ENCODE measurements at regions not wholly inside any gene's neighbourhood (a gene's known extent, or its start where the extent isn't known, plus 50 kb on each side); places are given as distances from the start of the nearest gene placed in this dataset.
"Not testable (repeated sequence)": the region's sequence is repeated elsewhere in the genome, so short reads cannot be mapped to it uniquely, and the experiment has no call there.

DNA sequence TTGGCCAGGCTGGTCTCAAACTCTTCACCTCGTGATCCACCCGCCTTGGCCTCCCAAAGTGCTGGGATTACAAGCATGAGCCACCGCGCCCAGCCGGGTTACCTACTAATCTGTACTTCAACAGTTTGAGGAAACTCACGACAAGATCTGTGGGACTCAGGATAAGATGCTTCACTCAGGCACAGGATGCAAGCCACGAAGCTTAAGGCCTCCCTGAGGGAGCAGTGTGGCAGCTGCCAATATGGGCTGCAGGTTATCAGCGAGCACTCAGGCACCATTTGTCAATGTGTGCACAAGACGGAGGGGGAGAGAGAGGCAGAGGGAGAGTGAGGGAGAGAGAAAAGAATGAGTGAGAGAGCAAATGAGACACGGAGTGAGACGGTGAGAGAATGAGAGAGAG lies 173.6 kb upstream of the RAB6C start:
- Histone ChIP-seq H3K36me3 (ENCODE audit: control insufficient read depth in 4 of 4, insufficient read depth in 4 of 4, low read length in 3 of 4) (no peaks in the 10 kb centered on the region), H3K9me3 (ENCODE audit: control extremely low read depth in 1 of 5, control insufficient read depth in 4 of 5, insufficient read depth in 2 of 5, low read depth in 1 of 5, low read length in 4 of 5) (no peaks in the 10 kb centered on the region), H3K27me3 (replicated peaks in 2 of 5; ENCODE audit: control insufficient read depth in 4 of 5, insufficient read depth in 5 of 5, low read length in 4 of 5) (peaks cover 0 to 5% (median 0%) of the 10 kb centered on the region in 5 experiments), H3K4me1 (ENCODE audit: control extremely low read depth in 1 of 4, control insufficient read depth in 4 of 4, insufficient read depth in 4 of 4, low read length in 3 of 4) (no peaks in the 10 kb centered on the region), H3K4me3 (ENCODE audit: control insufficient read depth in 1 of 7, extremely low read depth in 1 of 7, insufficient read depth in 4 of 7, low read depth in 2 of 7, low read length in 6 of 7) (no peak overlapping the region), H3K27ac (ENCODE audit: insufficient read depth in 1 of 2, low read depth in 1 of 2, low read length in 2 of 2, poor library complexity in 1 of 2, severe bottlenecking in 2 of 2) (no peak overlapping the region)
- CTCF ChIA-PET = no interaction called here
- 93% methylated on average over 11 of the region's 11 CpGs for WGBS (ENCODE audit: insufficient coverage)
- POLR2A ChIA-PET = no interaction called here
- no peak for DNase-seq

DNA sequence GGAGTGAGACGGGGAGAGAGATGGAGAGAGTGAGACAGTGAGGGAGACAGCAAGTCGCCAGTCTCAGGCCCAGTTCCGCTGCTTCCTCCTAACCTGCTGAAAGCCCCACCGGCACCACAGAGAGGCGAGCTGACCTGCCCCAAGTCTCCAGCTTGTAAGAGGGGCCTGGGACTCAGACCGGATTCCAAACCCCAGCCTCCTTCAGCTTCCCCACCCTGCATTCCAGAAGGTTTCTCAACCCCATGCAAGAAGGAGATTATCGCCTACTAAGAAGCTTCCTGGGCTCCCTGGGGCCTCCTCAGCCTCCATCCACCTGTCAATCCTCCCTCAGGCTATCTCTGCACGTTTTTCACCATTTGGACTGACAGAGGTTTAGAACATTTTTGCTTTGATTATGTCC lies 173.1 kb upstream of the RAB6C start:
- 100% methylated on average over 6 of the region's 8 CpGs for WGBS (ENCODE audit: insufficient coverage)
- CTCF ChIA-PET = interaction anchor here (1.6 kb wide), 1 partner anchor 13 kb away, joined by 4 read pairs; no protein-coding TSS in a partner anchor
- POLR2A ChIA-PET = no interaction called here
- DNase-seq = no peak
- no peaks in the 10 kb centered on the region for H3K36me3 ChIP-seq (ENCODE audit: control insufficient read depth in 4 of 4, insufficient read depth in 4 of 4, low read length in 3 of 4)
- H3K4me3 ChIP-seq (ENCODE audit: control insufficient read depth in 1 of 7, extremely low read depth in 1 of 7, insufficient read depth in 4 of 7, low read depth in 2 of 7, low read length in 6 of 7) = no peak overlapping the region
- H3K9me3 ChIP-seq (ENCODE audit: control extremely low read depth in 1 of 5, control insufficient read depth in 4 of 5, insufficient read depth in 2 of 5, low read depth in 1 of 5, low read length in 4 of 5) = no peaks in the 10 kb centered on the region
- H3K27me3 ChIP-seq (replicated peaks in 2 of 5; ENCODE audit: control insufficient read depth in 4 of 5, insufficient read depth in 5 of 5, low read length in 4 of 5) = peaks cover 0 to 5% (median 0%) of the 10 kb centered on the region in 5 experiments
- H3K27ac ChIP-seq (ENCODE audit: insufficient read depth in 1 of 2, low read depth in 1 of 2, low read length in 2 of 2, poor library complexity in 1 of 2, severe bottlenecking in 2 of 2) = no peak overlapping the region
- H3K4me1 ChIP-seq (ENCODE audit: control extremely low read depth in 1 of 4, control insufficient read depth in 4 of 4, insufficient read depth in 4 of 4, low read length in 3 of 4) = peaks cover 0 to under 1% (median 0%) of the 10 kb centered on the region in 4 experiments

DNA sequence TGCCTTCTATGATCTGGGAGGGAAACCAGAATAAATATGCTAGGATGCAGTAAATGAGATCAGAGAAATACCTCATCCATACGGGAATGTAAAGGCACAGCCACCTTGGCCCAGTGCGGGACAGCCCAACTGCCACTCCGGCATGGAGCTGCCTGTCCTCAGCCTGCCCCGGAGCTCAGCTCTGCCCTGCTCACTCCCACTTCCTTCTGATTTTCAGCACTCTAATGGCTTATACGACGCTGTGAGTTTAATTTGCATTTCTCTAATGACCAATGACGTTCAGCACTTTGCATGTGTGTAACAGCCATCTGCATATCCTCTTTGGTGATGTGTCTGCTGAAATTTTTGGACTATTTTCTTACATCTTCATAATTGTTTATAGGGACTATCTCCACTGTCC lies 172.5 kb upstream of the RAB6C start:
- Histone ChIP-seq H3K36me3 (ENCODE audit: control insufficient read depth in 4 of 4, insufficient read depth in 4 of 4, low read length in 3 of 4) (no peaks in the 10 kb centered on the region), H3K4me3 (ENCODE audit: control insufficient read depth in 1 of 7, extremely low read depth in 1 of 7, insufficient read depth in 4 of 7, low read depth in 2 of 7, low read length in 6 of 7) (no peak overlapping the region), H3K4me1 (ENCODE audit: control extremely low read depth in 1 of 4, control insufficient read depth in 4 of 4, insufficient read depth in 4 of 4, low read length in 3 of 4) (peaks cover 0 to 5% (median 4%) of the 10 kb centered on the region in 4 experiments), H3K27me3 (replicated peaks in 2 of 5; ENCODE audit: control insufficient read depth in 4 of 5, insufficient read depth in 5 of 5, low read length in 4 of 5) (peaks cover 0 to 5% (median 0%) of the 10 kb centered on the region in 5 experiments), H3K9me3 (ENCODE audit: control extremely low read depth in 1 of 5, control insufficient read depth in 4 of 5, insufficient read depth in 2 of 5, low read depth in 1 of 5, low read length in 4 of 5) (no peaks in the 10 kb centered on the region), H3K27ac (ENCODE audit: insufficient read depth in 1 of 2, low read depth in 1 of 2, low read length in 2 of 2, poor library complexity in 1 of 2, severe bottlenecking in 2 of 2) (no peak overlapping the region)
- ChIA-PET CTCF (interaction anchor here (1.6 kb wide), 1 partner anchor 13 kb away, joined by 4 read pairs; no protein-coding TSS in a partner anchor), POLR2A (no interaction called here)
- WGBS (ENCODE audit: insufficient coverage) = 93% methylated on average over 7 of the region's 7 CpGs
- no peak for DNase-seq

DNA sequence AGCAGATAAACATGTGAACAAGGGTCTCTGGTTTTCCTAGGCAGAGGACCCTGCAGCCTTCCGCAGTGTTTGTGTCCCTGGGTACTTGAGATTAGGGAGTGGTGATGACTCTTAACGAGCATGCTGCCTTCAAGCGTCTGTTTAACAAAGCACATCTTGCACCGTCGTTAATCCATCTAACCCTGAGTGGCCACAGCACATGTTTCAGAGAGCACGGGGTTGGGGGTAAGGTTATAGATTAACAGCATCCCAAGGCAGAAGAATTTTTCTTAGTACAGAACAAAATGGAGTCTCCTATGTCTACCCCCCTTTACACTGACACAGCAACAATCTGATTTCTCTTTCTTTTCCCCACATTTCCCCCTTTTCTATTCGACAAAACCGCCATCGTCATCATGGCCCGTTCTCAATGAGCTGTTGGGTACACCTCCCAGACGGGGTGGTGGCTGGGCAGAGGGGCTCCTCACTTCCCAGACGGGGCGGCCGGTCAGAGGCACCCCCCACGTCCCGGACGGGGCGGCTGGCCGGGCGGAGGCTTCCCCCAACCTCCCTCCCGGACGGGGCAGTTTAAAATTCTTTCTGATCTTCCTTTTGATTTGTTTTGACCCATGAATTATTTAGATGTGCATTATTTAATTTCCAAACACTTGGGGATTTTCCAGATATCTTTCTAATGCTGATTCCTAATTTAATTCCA lies 171.7 kb upstream of the RAB6C start:
- H3K9me3 ChIP-seq (ENCODE audit: control extremely low read depth in 1 of 5, control insufficient read depth in 4 of 5, insufficient read depth in 2 of 5, low read depth in 1 of 5, low read length in 4 of 5); H3K27ac ChIP-seq (ENCODE audit: insufficient read depth in 1 of 2, low read depth in 1 of 2, low read length in 2 of 2, poor library complexity in 1 of 2, severe bottlenecking in 2 of 2); POLR2A ChIA-PET; H3K27me3 ChIP-seq (replicated peaks in 2 of 5; ENCODE audit: control insufficient read depth in 4 of 5, insufficient read depth in 5 of 5, low read length in 4 of 5); H3K36me3 ChIP-seq (ENCODE audit: control insufficient read depth in 4 of 4, insufficient read depth in 4 of 4, low read length in 3 of 4); H3K4me3 ChIP-seq (ENCODE audit: control insufficient read depth in 1 of 7, extremely low read depth in 1 of 7, insufficient read depth in 4 of 7, low read depth in 2 of 7, low read length in 6 of 7); DNase-seq: not testable (repeated sequence)
- 100% methylated on average over 11 of the region's 22 CpGs for WGBS (ENCODE audit: insufficient coverage)
- CTCF ChIA-PET = interaction anchor here (1.6 kb wide), 1 partner anchor 14 kb away, joined by 4 read pairs; no protein-coding TSS in a partner anchor
- peaks cover 3 to 13% (median 8%) of the 10 kb centered on the region in 4 experiments for H3K4me1 ChIP-seq (ENCODE audit: control extremely low read depth in 1 of 4, control insufficient read depth in 4 of 4, insufficient read depth in 4 of 4, low read length in 3 of 4)

DNA sequence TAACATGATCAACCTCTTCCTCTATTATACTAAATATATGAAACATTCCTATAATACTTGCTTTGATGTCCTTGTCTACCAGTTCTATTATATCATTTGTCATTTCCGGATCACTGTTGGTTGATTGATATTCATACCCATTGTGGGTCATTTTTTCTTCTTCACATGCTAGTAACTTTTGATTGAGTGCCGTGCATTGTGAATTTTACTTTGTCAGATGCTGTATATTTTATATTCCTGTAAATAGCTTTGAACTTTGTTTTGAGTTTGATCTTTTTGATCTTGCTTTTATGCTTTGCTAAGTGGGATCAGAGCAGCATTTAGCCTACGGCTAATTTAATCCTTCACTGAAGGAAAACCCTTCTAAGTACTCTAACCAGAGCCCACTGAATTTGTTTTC lies 168.9 kb upstream of the RAB6C start:
- Histone ChIP-seq H3K27me3 (replicated peaks in 2 of 5; ENCODE audit: control insufficient read depth in 4 of 5, insufficient read depth in 5 of 5, low read length in 4 of 5) (no peaks in the 10 kb centered on the region), H3K4me1 (ENCODE audit: control extremely low read depth in 1 of 4, control insufficient read depth in 4 of 4, insufficient read depth in 4 of 4, low read length in 3 of 4) (peaks cover 5 to 23% (median 15%) of the 10 kb centered on the region in 4 experiments), H3K36me3 (ENCODE audit: control insufficient read depth in 4 of 4, insufficient read depth in 4 of 4, low read length in 3 of 4) (no peaks in the 10 kb centered on the region), H3K27ac (ENCODE audit: insufficient read depth in 1 of 2, low read depth in 1 of 2, low read length in 2 of 2, poor library complexity in 1 of 2, severe bottlenecking in 2 of 2) (no peak overlapping the region), H3K4me3 (ENCODE audit: control insufficient read depth in 1 of 7, extremely low read depth in 1 of 7, insufficient read depth in 4 of 7, low read depth in 2 of 7, low read length in 6 of 7) (no peak overlapping the region), H3K9me3 (ENCODE audit: control extremely low read depth in 1 of 5, control insufficient read depth in 4 of 5, insufficient read depth in 2 of 5, low read depth in 1 of 5, low read length in 4 of 5) (peaks cover 0 to 3% (median 0%) of the 10 kb centered on the region in 5 experiments)
- WGBS (ENCODE audit: insufficient coverage) = 75% methylated on average over 2 of the region's 3 CpGs
- CTCF ChIA-PET = interaction anchor here (1.6 kb wide), 1 partner anchor 10 kb away, joined by 6 read pairs; no protein-coding TSS in a partner anchor
- POLR2A ChIA-PET = no interaction called here
- DNase-seq = no peak

DNA sequence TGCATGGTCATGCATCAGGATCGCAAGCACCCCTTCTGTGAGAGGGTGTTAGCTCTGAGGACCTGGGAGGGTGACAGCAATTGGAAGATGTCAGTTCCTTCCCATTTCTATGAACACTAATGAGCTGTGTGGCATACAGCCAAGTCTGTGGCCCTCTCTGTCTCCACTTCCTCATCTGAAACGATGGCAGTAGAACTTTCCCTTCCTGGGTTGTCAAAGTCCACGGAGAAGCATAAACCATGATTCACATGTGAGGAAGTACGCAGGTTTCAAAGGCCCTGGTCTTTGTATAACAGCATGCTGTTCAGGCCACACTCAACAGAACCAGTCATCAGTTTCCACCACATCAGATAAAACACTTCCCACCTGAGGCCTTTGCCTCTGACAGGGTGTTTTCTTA lies 167.4 kb upstream of the RAB6C start:
- peak overlapping the region in 1 of 7 experiments; percentile 24 for H3K4me3 ChIP-seq (ENCODE audit: control insufficient read depth in 1 of 7, extremely low read depth in 1 of 7, insufficient read depth in 4 of 7, low read depth in 2 of 7, low read length in 6 of 7)
- DNase-seq = peak; percentile 94 to 97 (median 97)
- H3K27me3 ChIP-seq (replicated peaks in 2 of 5; ENCODE audit: control insufficient read depth in 4 of 5, insufficient read depth in 5 of 5, low read length in 4 of 5) = no peaks in the 10 kb centered on the region
- WGBS (ENCODE audit: insufficient coverage) = 0% methylated on average over 3 of the region's 4 CpGs
- H3K36me3 ChIP-seq (ENCODE audit: control insufficient read depth in 4 of 4, insufficient read depth in 4 of 4, low read length in 3 of 4) = no peaks in the 10 kb centered on the region
- POLR2A ChIA-PET = no interaction called here
- peaks cover 5 to 23% (median 15%) of the 10 kb centered on the region in 4 experiments for H3K4me1 ChIP-seq (ENCODE audit: control extremely low read depth in 1 of 4, control insufficient read depth in 4 of 4, insufficient read depth in 4 of 4, low read length in 3 of 4)
- peaks cover 0 to 8% (median 0%) of the 10 kb centered on the region in 5 experiments for H3K9me3 ChIP-seq (ENCODE audit: control extremely low read depth in 1 of 5, control insufficient read depth in 4 of 5, insufficient read depth in 2 of 5, low read depth in 1 of 5, low read length in 4 of 5)
- H3K27ac ChIP-seq (ENCODE audit: insufficient read depth in 1 of 2, low read depth in 1 of 2, low read length in 2 of 2, poor library complexity in 1 of 2, severe bottlenecking in 2 of 2) = no peak overlapping the region
- CTCF ChIA-PET = interaction anchor here (0.9 to 1.6 kb wide), 2 partner anchors 9 to 36 kb away, joined by 3 to 6 read pairs; no protein-coding TSS in a partner anchor

DNA sequence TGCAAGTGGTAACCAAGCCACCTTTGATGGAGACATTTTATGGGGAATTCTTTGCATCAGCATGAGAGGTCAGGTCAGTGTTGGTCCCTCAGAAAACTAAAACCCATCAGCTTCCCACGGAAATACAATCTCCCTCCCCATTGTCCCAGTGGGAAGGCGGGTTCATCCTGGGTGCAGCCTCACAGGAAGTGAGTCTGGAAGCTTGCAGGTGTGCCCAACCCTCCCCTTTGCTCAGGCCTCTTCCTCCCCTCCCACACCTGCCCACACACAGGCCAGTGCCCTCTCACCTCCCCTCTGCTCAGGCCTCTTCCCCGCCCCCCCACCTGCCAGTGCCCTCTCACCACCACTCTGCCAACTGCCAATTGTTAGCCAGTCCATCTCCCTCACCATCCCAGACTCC lies 166.8 kb upstream of the RAB6C start:
- peaks cover 0 to 8% (median 0%) of the 10 kb centered on the region in 5 experiments for H3K9me3 ChIP-seq (ENCODE audit: control extremely low read depth in 1 of 5, control insufficient read depth in 4 of 5, insufficient read depth in 2 of 5, low read depth in 1 of 5, low read length in 4 of 5)
- CTCF ChIA-PET = no interaction called here
- H3K27ac ChIP-seq (ENCODE audit: insufficient read depth in 1 of 2, low read depth in 1 of 2, low read length in 2 of 2, poor library complexity in 1 of 2, severe bottlenecking in 2 of 2) = no peak overlapping the region
- POLR2A ChIA-PET = no interaction called here
- H3K4me3 ChIP-seq (ENCODE audit: control insufficient read depth in 1 of 7, extremely low read depth in 1 of 7, insufficient read depth in 4 of 7, low read depth in 2 of 7, low read length in 6 of 7) = peak overlapping the region in 1 of 7 experiments; percentile 24
- no peaks in the 10 kb centered on the region for H3K36me3 ChIP-seq (ENCODE audit: control insufficient read depth in 4 of 4, insufficient read depth in 4 of 4, low read length in 3 of 4)
- no peaks in the 10 kb centered on the region for H3K27me3 ChIP-seq (replicated peaks in 2 of 5; ENCODE audit: control insufficient read depth in 4 of 5, insufficient read depth in 5 of 5, low read length in 4 of 5)
- H3K4me1 ChIP-seq (ENCODE audit: control extremely low read depth in 1 of 4, control insufficient read depth in 4 of 4, insufficient read depth in 4 of 4, low read length in 3 of 4) = peaks cover 5 to 23% (median 15%) of the 10 kb centered on the region in 4 experiments
- DNase-seq = no peak
- 90% methylated on average over 3 of the region's 3 CpGs for WGBS (ENCODE audit: insufficient coverage)
